ENCODE measurements at regions not wholly inside any gene's neighbourhood (a gene's known extent, or its start where the extent isn't known, plus 50 kb on each side); places are given as distances from the start of the nearest gene placed in this dataset.
"Not testable (repeated sequence)": the region's sequence is repeated elsewhere in the genome, so short reads cannot be mapped to it uniquely, and the experiment has no call there.

- Histone ChIP-seq H3K4me3 (ENCODE audit: low read depth, low read length) (no peak overlapping the region), H3K27me3 (ENCODE audit: control insufficient read depth, insufficient read depth, low read length) (no peaks in the 10 kb centered on the region), H2AFZ (no peak overlapping the region), H3K4me1 (no peaks in the 10 kb centered on the region), H3K9me3 (ENCODE audit: control insufficient read depth, low read length) (no peaks in the 10 kb centered on the region), H3K27ac (no peak overlapping the region), H3K4me2 (ENCODE audit: low read length) (no peak overlapping the region), H3K36me3 (ENCODE audit: control insufficient read depth, insufficient read depth, low read length) (no peaks in the 10 kb centered on the region), H3K79me2 (no peaks in the 10 kb centered on the region), H3K9ac (no peak overlapping the region)
- no peak for TF ChIP-seq CTCF (IDR thresholded peaks at IDR 0.05)
Measured at GRCh38 chr7:26978146-26978545, 113.8 kb upstream of the SKAP2 start.

- no peak for TF ChIP-seq CTCF (IDR thresholded peaks at IDR 0.05)
- Histone ChIP-seq H3K9ac (no peak overlapping the region), H2AFZ (no peak overlapping the region), H3K4me1 (no peaks in the 10 kb centered on the region), H3K4me2 (ENCODE audit: low read length) (no peak overlapping the region), H3K27ac (no peak overlapping the region), H3K4me3 (ENCODE audit: low read depth, low read length) (no peak overlapping the region), H3K27me3 (ENCODE audit: control insufficient read depth, insufficient read depth, low read length) (no peaks in the 10 kb centered on the region), H3K36me3 (ENCODE audit: control insufficient read depth, insufficient read depth, low read length) (no peaks in the 10 kb centered on the region), H3K79me2 (no peaks in the 10 kb centered on the region), H3K9me3 (ENCODE audit: control insufficient read depth, low read length) (no peaks in the 10 kb centered on the region)
Measured at GRCh38 chr7:26976840-26977239, 112.5 kb upstream of the SKAP2 start.

- not testable (repeated sequence) for H3K79me2 ChIP-seq; H3K4me3 ChIP-seq (ENCODE audit: low read depth, low read length); H3K27me3 ChIP-seq (ENCODE audit: control insufficient read depth, insufficient read depth, low read length); H2AFZ ChIP-seq; H3K9ac ChIP-seq; H3K27ac ChIP-seq; H3K4me2 ChIP-seq (ENCODE audit: low read length); H3K36me3 ChIP-seq (ENCODE audit: control insufficient read depth, insufficient read depth, low read length); H3K4me1 ChIP-seq; H3K9me3 ChIP-seq (ENCODE audit: control insufficient read depth, low read length)
Measured at GRCh38 chr7:26971924-26972323, 107.5 kb upstream of the SKAP2 start.

- H2AFZ ChIP-seq: no peak overlapping the region
- H3K79me2 ChIP-seq: no peaks in the 10 kb centered on the region
- no peaks in the 10 kb centered on the region for H3K4me1 ChIP-seq
- H3K27me3 ChIP-seq (ENCODE audit: control insufficient read depth, insufficient read depth, low read length): no peaks in the 10 kb centered on the region
- no peaks in the 10 kb centered on the region for H3K9me3 ChIP-seq (ENCODE audit: control insufficient read depth, low read length)
- H3K9ac ChIP-seq: no peak overlapping the region
- H3K27ac ChIP-seq: no peak overlapping the region
- no peak overlapping the region for H3K4me3 ChIP-seq (ENCODE audit: low read depth, low read length)
- no peaks in the 10 kb centered on the region for H3K36me3 ChIP-seq (ENCODE audit: control insufficient read depth, insufficient read depth, low read length)
- no peak overlapping the region for H3K4me2 ChIP-seq (ENCODE audit: low read length)
- TF ChIP-seq CTCF (IDR thresholded peaks at IDR 0.05): no peak
Measured at GRCh38 chr7:26965724-26966123, 101.3 kb upstream of the SKAP2 start.

- TF ChIP-seq CTCF (IDR thresholded peaks at IDR 0.05): no peak
- H3K4me3 ChIP-seq (ENCODE audit: low read depth, low read length): no peak overlapping the region
- no peaks in the 10 kb centered on the region for H3K9me3 ChIP-seq (ENCODE audit: control insufficient read depth, low read length)
- no peak overlapping the region for H3K27ac ChIP-seq
- no peaks in the 10 kb centered on the region for H3K27me3 ChIP-seq (ENCODE audit: control insufficient read depth, insufficient read depth, low read length)
- no peaks in the 10 kb centered on the region for H3K36me3 ChIP-seq (ENCODE audit: control insufficient read depth, insufficient read depth, low read length)
- no peak overlapping the region for H3K9ac ChIP-seq
- no peak overlapping the region for H3K4me2 ChIP-seq (ENCODE audit: low read length)
- no peaks in the 10 kb centered on the region for H3K79me2 ChIP-seq
- H2AFZ ChIP-seq: no peak overlapping the region
- H3K4me1 ChIP-seq: no peaks in the 10 kb centered on the region
Measured at GRCh38 chr7:26964156-26964808, 99.9 kb upstream of the SKAP2 start.

Data from parathyroid adenoma (tissue), 2 donors.